Femur (tissue), 1 donor: ENCODE measurements at regions not wholly inside any gene's neighbourhood (a gene's known extent, or its start where the extent isn't known, plus 50 kb on each side); places are given as distances from the start of the nearest gene placed in this dataset.

Experiments used
- DNase-seq: peaks from one replicate; pipeline ENCODE4 v3.0.0-alpha.2; 2017

- DNase-seq = no peak
Measured at GRCh38 chr5:2222246-2222992, 339.7 kb upstream of the IRX4 start.

GRCh38 chr5:2221450-2221849 is 338.7 kb upstream of the IRX4 start:
- no peak for DNase-seq

- DNase-seq = no peak
Measured at GRCh38 chr5:2220741-2221140, 338.0 kb upstream of the IRX4 start.

- no peak for DNase-seq
Measured at GRCh38 chr5:2219149-2219776, 336.5 kb upstream of the IRX4 start.

- no peak for DNase-seq
Measured at GRCh38 chr5:2217219-2217618, 334.5 kb upstream of the IRX4 start.

GRCh38 chr5:2214910-2215590 is 332.3 kb upstream of the IRX4 start:
- no peak for DNase-seq

GRCh38 chr5:2213121-2213730 is 330.5 kb upstream of the IRX4 start:
- no peak for DNase-seq

GRCh38 chr5:2212481-2212880 is 329.8 kb upstream of the IRX4 start:
- DNase-seq = no peak

GRCh38 chr5:2208239-2208544 is 325.5 kb upstream of the IRX4 start:
- no peak for DNase-seq

GRCh38 chr5:2207416-2208238 is 324.9 kb upstream of the IRX4 start:
- peak; percentile 40 for DNase-seq

- DNase-seq = no peak
Measured at GRCh38 chr5:2207109-2207399, 324.3 kb upstream of the IRX4 start.

GRCh38 chr5:2206293-2207108 is 323.8 kb upstream of the IRX4 start:
- no peak for DNase-seq

- no peak for DNase-seq
Measured at GRCh38 chr5:2205596-2206226, 323.0 kb upstream of the IRX4 start.

GRCh38 chr5:2205185-2205585 is 322.5 kb upstream of the IRX4 start:
- no peak for DNase-seq

- DNase-seq = no peak
Measured at GRCh38 chr5:2204366-2205184, 321.9 kb upstream of the IRX4 start.

- no peak for DNase-seq
Measured at GRCh38 chr5:2203774-2204173, 321.0 kb upstream of the IRX4 start.

- no peak for DNase-seq
Measured at GRCh38 chr5:2201832-2202231, 319.1 kb upstream of the IRX4 start.

GRCh38 chr5:2201421-2201820 is 318.7 kb upstream of the IRX4 start:
- no peak for DNase-seq

GRCh38 chr5:2201011-2201410 is 318.3 kb upstream of the IRX4 start:
- DNase-seq = no peak

- DNase-seq = no peak
Measured at GRCh38 chr5:2200261-2200950, 317.7 kb upstream of the IRX4 start.
